22Rv1 (cell line): ENCODE measurements at regions not wholly inside any gene's neighbourhood (a gene's known extent, or its start where the extent isn't known, plus 50 kb on each side); places are given as distances from the start of the nearest gene placed in this dataset.

ENCODE experiments used
- CTCF ChIP-seq: fragments of 450-650 bp; IDR thresholded peaks from 2 replicates; pipeline ENCODE4 v1.5.1; 2017; ENCODE audit warnings: mild to moderate bottlenecking
- ZFX ChIP-seq: fragments of 450-650 bp; IDR thresholded peaks from 2 replicates; pipeline ENCODE4 v1.6.1; 2017; ENCODE audit warnings: antibody characterized with exemption, borderline replicate concordance

DNA sequence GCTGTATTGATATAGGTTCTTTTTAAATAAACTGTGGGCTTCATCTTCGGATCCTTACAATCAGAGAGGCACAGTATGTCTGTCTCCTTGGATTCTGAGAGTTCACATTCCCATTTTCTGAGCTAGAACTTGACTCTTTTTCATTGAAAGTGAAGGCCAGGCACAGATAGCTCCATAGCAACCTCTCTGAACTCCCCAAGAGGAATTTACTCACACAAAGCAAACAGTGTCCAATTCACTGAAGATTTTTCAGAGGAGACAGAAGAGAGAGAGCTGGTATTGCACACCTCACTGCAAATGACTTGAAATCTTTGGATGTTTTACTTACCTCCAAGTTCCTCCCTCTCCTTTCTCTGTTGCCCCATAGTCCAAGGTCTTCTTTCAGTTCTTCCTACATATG lies 130.9 kb upstream of the CASK start:
- TF ChIP-seq CTCF (no peak), ZFX (no peak)
